Pancreas (tissue), 10 donors: ENCODE measurements at regions not wholly inside any gene's neighbourhood (a gene's known extent, or its start where the extent isn't known, plus 50 kb on each side); places are given as distances from the start of the nearest gene placed in this dataset.

Experiments used
- ATAC-seq, 4 donors: fragments of 200-7000 bp; cut with Tn5 transposase; one replicate each; pipeline versions ENCODE4 v1.8.0 to v1.9.1; 2020; ENCODE audit warnings: mild to moderate bottlenecking in 4 of 4, moderate library complexity in 4 of 4
- DNase-seq, 6 donors: peaks; one replicate each; pipeline ENCODE4 v3.0.0-alpha.2; 2020
- FAIRE-seq: peaks from 2 replicates; lab custom pipeline; 2012; peaks lifted over from hg19 to GRCh38; lab: Jason Lieb, UNC
- H3K27ac ChIP-seq, 4 donors: fragments of 200-600 bp; sonication (generic); 1 replicate in 3 of 4; 2 replicates in 1 of 4; pipeline versions ENCODE4 v1.5.0 to v1.8.0; 2020
- H3K27me3 ChIP-seq, 4 donors: fragments of 200-600 bp; one replicate each; pipeline ENCODE4 v1.8.0; 2021
- H3K36me3 ChIP-seq, 3 donors: fragments of 200-600 bp; sonication (generic) in 1 of 3; one replicate each; pipeline versions ENCODE4 v1.5.0 to v1.8.0; 2020 to 2021
- H3K4me1 ChIP-seq, 3 donors: fragments of 200-600 bp; one replicate each; pipeline ENCODE4 v1.8.0; 2021
- H3K4me3 ChIP-seq, 4 donors: fragments of 200-600 bp; sonication (generic) in 2 of 4; one replicate each; pipeline versions ENCODE4 v1.5.0 to v1.8.0; 2020 to 2021
- H3K9me3 ChIP-seq, 4 donors: fragments of 200-600 bp; one replicate each; pipeline ENCODE4 v1.8.0; 2021
- CTCF ChIP-seq, 4 donors: fragments of 200-600 bp; sonication (generic) in 3 of 4; IDR thresholded peaks; one replicate each; pipeline versions ENCODE4 v1.5.0 to v1.8.0; 2021; ENCODE audit warnings: antibody characterized with exemption in 4 of 4
- WGBS, 2 donors: extraction: QIAGEN DNeasy Blood & Tissue Kit; methylation state at CpG; one replicate each; pipeline ENCODE4 v1.1.7; 2013; 5-methylcytosine and 5-hydroxymethylcytosine counted together
- intact Hi-C, 3 donors: fragments of 100-400 bp; cut with DNase I; formaldehyde crosslinking; loops; one replicate each; pipeline versions ENCODE4 v1.11.1 to v1.14.2; 2022
- donor health status: healthy with polysubstance abuse.
- donor health status: DM: no; HTN: no; CAD: no; lungs with moderate emphysema.
- donor health status: DM: no; HTN: no; CAD: no.
- donor health status: control.
- donor health status: control.
- donor health status: Bipolar disorder and iron deficiency.
- donor health status: DM: yes; HTN: yes; CAD: no.
- donor health status: DM: no; HTN: no; CAD: no.
- donor health status: DM: no; HTN: no; CAD: no.
- donor health status: DM: yes; HTN: yes; CAD: no.

GRCh38 chr10:117818721-117819120 is 228.0 kb downstream of the RAB11FIP2 start:
- intact Hi-C loops: no loop called here
- Histone ChIP-seq H3K4me3 (no peak overlapping the region), H3K36me3 (no peaks in the 10 kb centered on the region), H3K9me3 (no peaks in the 10 kb centered on the region), H3K27ac (no peak overlapping the region), H3K4me1 (no peaks in the 10 kb centered on the region), H3K27me3 (no peaks in the 10 kb centered on the region)
- no peak for TF ChIP-seq CTCF (IDR thresholded peaks at IDR 0.05)
- WGBS, 2 donors: 81 to 85% methylated on average over 1 of the region's 1 CpG
- FAIRE-seq (no peak), DNase-seq (no peak), ATAC-seq (no peak)

- Histone ChIP-seq H3K36me3 (no peaks in the 10 kb centered on the region), H3K27me3 (no peaks in the 10 kb centered on the region), H3K9me3 (no peaks in the 10 kb centered on the region), H3K27ac (no peak overlapping the region), H3K4me1 (no peaks in the 10 kb centered on the region), H3K4me3 (no peak overlapping the region)
- no peak for TF ChIP-seq CTCF (IDR thresholded peaks at IDR 0.05)
- intact Hi-C loops: no loop called here
- 62 to 68% methylated on average over 4 of the region's 4 CpGs for WGBS, 2 donors
- DNase-seq (no peak), FAIRE-seq (no peak), ATAC-seq (no peak)
These were observed 227.4 kb downstream of the RAB11FIP2 start for GRCh38 chr10:117819304-117819703.

GRCh38 chr10:117823980-117824379 is 222.8 kb downstream of the RAB11FIP2 start:
- Histone ChIP-seq H3K27ac (no peak overlapping the region), H3K27me3 (no peaks in the 10 kb centered on the region), H3K9me3 (no peaks in the 10 kb centered on the region), H3K4me1 (no peaks in the 10 kb centered on the region), H3K4me3 (no peak overlapping the region), H3K36me3 (no peaks in the 10 kb centered on the region)
- DNase-seq (no peak), ATAC-seq (no peak), FAIRE-seq (no peak)
- WGBS, 2 donors: 73 to 74% methylated on average over 5 of the region's 5 CpGs
- TF ChIP-seq CTCF (IDR thresholded peaks at IDR 0.05): no peak
- intact Hi-C loops: no loop called here

- WGBS, 2 donors: 91 to 92% methylated on average over 14 of the region's 14 CpGs
These were observed 216.5 kb downstream of the RAB11FIP2 start for GRCh38 chr10:117830205-117830604.

More at GRCh38 chr10:117830205-117830604, 216.5 kb downstream of the RAB11FIP2 start:
- Histone ChIP-seq H3K27ac (no peak overlapping the region), H3K9me3 (no peaks in the 10 kb centered on the region), H3K27me3 (no peaks in the 10 kb centered on the region), H3K4me3 (no peak overlapping the region), H3K4me1 (no peaks in the 10 kb centered on the region), H3K36me3 (no peaks in the 10 kb centered on the region)
- ATAC-seq (no peak), FAIRE-seq (no peak), DNase-seq (no peak)
- TF ChIP-seq CTCF (IDR thresholded peaks at IDR 0.05): no peak
- intact Hi-C loops: no loop called here
